Erythroblast (primary cell): ENCODE measurements at regions not wholly inside any gene's neighbourhood (a gene's known extent, or its start where the extent isn't known, plus 50 kb on each side); places are given as distances from the start of the nearest gene placed in this dataset.

Experiments
- GATA1 ChIP-seq: IDR thresholded peaks from 2 replicates; pipeline ENCODE4 v1.6.1; 2011; ENCODE audit warnings: low read depth, mild to moderate bottlenecking, control low read depth, low read length, moderate library complexity
- POLR2A ChIP-seq: IDR thresholded peaks from 2 replicates; pipeline ENCODE4 v1.6.1; 2011; ENCODE audit warnings: mild to moderate bottlenecking, low read length

DNA sequence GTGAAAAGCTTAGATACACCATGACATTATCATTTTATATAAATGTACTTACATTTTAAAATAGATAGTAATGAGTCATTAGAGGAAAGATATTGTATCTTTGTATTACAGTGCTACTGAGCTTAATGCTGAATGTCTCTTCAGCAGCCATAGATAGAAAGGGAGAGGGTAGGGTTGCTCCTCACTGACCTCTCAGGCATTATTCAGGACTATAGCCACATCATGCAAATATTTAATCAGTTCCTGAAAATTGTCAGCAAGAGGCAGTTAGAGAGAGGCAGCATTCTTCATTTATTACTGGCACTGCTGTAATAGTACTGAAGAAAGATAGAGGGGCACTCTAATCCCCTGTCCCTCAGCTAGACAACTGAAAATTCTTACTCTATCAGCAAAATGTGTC, 242.0 kb upstream of the TANK start:
- TF ChIP-seq POLR2A (no peak), GATA1 (no peak)
